HUES48 (cell line): ENCODE measurements at regions not wholly inside any gene's neighbourhood (a gene's known extent, or its start where the extent isn't known, plus 50 kb on each side); places are given as distances from the start of the nearest gene placed in this dataset.

Experiments used
- H3K27ac ChIP-seq: one replicate; pipeline ENCODE4 v1.7.0; 2013; ENCODE audit warnings: low read depth, low read length, inconsistent platforms
- H3K27me3 ChIP-seq: 2 replicates; pipeline ENCODE4 v1.6.1; 2013; ENCODE audit warnings: mild to moderate bottlenecking, low read length; ENCODE audit not compliant: control insufficient read depth, insufficient read depth
- H3K36me3 ChIP-seq: 2 replicates; pipeline ENCODE4 v1.6.1; 2013; ENCODE audit warnings: low read length; ENCODE audit not compliant: control insufficient read depth, insufficient read depth
- H3K4me1 ChIP-seq: 2 replicates; pipeline ENCODE4 v1.6.1; 2013; ENCODE audit warnings: mild to moderate bottlenecking, low read length; ENCODE audit not compliant: control insufficient read depth, insufficient read depth
- H3K4me3 ChIP-seq: 2 replicates; pipeline ENCODE4 v1.5.1; 2013; ENCODE audit warnings: mild to moderate bottlenecking, low read depth, low read length
- H3K9ac ChIP-seq: 2 replicates; pipeline ENCODE4 v1.6.1; 2013; ENCODE audit warnings: mild to moderate bottlenecking, low read depth, low read length, moderate library complexity
- H3K9me3 ChIP-seq: 2 replicates; pipeline ENCODE4 v1.6.1; 2013; ENCODE audit warnings: low read length; ENCODE audit not compliant: control insufficient read depth, insufficient read depth

DNA sequence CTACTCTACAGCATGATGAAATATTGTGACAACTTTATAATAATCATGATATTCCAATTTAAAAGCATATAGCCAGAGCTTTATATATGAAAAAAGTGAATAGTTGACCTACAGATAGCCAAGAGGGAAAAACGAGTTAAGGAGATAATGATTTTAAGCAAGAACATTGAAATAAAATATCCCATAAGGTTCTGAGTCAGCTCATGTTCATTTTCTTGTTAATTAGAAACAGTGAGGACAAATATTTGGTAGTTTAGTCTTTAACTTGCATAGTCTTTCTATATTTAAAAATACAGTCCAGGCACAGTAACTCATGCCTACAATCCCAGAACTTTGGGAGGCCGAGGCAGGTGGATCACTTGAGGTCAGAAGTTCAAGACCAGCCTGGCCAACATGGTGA is 55.8 kb upstream of the CDH6 start:
- Histone ChIP-seq H3K4me1 (no peaks in the 10 kb centered on the region), H3K9ac (no peak overlapping the region)

DNA sequence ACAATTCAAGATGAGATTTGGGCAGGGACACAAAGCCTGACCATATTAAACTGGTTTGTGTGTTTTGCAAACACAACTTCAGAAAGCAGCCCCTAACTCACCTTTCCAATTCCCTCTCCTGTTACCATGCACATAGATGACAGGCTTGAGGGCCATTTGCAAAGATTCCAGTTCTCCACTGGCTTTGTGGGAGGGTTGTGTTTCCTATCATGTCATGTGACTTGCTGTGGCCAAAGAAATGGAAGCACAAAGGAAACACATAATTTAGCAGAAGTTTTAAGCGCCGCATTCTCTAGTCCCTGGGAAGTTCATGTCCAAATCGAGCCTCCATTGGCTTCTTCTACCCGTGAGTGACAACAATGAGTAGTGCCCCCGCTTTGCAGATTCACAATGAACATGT is 57.9 kb upstream of the CDH6 start:
- Histone ChIP-seq H3K27ac (no peak overlapping the region), H3K4me1 (no peaks in the 10 kb centered on the region), H3K4me3 (no peak overlapping the region), H3K27me3 (no peaks in the 10 kb centered on the region), H3K9me3 (no peaks in the 10 kb centered on the region), H3K9ac (no peak overlapping the region), H3K36me3 (no peaks in the 10 kb centered on the region)

More for the DNA sequence above, 55.8 kb upstream of the CDH6 start:
- no peaks in the 10 kb centered on the region for H3K9me3 ChIP-seq
- no peak overlapping the region for H3K27ac ChIP-seq
- H3K27me3 ChIP-seq: no peaks in the 10 kb centered on the region
- no peak overlapping the region for H3K4me3 ChIP-seq
- H3K36me3 ChIP-seq: no peaks in the 10 kb centered on the region

DNA sequence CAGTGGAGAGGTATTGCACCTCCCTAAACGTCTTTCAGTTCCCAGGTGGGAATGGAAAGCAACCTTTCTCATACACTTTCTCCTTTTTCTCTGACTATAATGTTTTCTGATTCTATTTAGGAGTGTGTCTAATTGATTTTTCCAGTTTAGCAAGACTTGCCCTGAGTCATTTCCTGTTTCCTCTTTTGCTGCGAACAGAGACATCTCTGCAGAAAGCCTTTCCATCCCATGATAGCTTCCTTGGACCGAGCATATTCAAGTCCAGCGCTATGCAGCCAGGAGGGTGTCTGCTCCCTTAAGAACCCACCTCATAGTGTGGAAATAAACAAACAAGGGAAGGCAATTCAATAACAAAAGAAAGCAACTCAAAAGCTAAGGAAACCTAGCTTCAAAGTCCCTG is 60.0 kb upstream of the CDH6 start:
- Histone ChIP-seq H3K27ac (no peak overlapping the region), H3K4me3 (no peak overlapping the region), H3K9me3 (no peaks in the 10 kb centered on the region), H3K9ac (no peak overlapping the region), H3K27me3 (no peaks in the 10 kb centered on the region), H3K36me3 (no peaks in the 10 kb centered on the region), H3K4me1 (no peaks in the 10 kb centered on the region)

DNA sequence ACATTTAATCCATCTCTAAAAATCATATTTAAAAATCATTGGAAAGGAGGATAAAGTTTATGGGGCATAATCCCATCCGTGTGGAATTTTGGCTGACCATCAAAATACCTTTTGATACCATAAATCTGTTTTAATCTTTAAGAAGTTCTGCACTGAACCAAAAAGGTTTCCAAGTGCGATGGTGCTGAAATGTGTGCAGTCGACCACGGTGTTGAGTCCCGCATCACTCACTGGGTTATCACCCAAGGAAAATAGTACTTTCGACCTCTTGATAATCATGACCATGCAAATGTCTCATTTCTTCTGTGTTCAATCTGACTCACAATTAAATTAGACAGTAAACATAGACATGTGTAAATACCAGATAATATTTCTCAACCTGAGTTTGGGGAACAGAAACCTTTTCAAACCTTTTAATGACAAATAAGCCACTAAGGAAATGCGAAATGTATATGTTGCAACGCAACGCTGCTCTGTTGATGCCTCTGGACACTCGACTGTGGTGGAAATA is 62.0 kb upstream of the CDH6 start:
- no peak overlapping the region for H3K27ac ChIP-seq
- no peak overlapping the region for H3K9ac ChIP-seq
- H3K27me3 ChIP-seq: no peaks in the 10 kb centered on the region
- no peaks in the 10 kb centered on the region for H3K9me3 ChIP-seq
- H3K4me3 ChIP-seq: no peak overlapping the region
- no peaks in the 10 kb centered on the region for H3K4me1 ChIP-seq
- H3K36me3 ChIP-seq: no peaks in the 10 kb centered on the region

DNA sequence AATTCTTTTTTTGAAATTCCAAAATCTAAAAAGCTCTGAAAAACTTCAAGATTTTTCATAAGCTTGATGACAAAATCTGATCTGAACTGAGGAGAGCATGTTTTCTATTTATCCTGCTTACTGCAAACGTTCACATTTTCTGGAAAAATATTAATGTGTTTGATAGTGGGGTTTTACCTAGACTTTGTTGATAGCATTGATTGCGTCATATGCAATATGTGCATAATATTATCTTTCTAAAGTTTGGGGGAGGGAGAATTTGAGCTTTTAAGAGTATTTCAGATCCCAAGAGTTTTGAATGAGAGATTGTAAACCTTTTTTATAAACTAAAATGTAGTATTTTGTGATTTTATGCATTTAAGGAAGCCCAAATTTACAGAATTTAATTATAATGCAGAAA is 62.8 kb upstream of the CDH6 start:
- no peak overlapping the region for H3K27ac ChIP-seq
- H3K36me3 ChIP-seq: no peaks in the 10 kb centered on the region
- no peaks in the 10 kb centered on the region for H3K27me3 ChIP-seq
- no peak overlapping the region for H3K4me3 ChIP-seq
- H3K9me3 ChIP-seq: no peaks in the 10 kb centered on the region
- no peaks in the 10 kb centered on the region for H3K4me1 ChIP-seq
- no peak overlapping the region for H3K9ac ChIP-seq

DNA sequence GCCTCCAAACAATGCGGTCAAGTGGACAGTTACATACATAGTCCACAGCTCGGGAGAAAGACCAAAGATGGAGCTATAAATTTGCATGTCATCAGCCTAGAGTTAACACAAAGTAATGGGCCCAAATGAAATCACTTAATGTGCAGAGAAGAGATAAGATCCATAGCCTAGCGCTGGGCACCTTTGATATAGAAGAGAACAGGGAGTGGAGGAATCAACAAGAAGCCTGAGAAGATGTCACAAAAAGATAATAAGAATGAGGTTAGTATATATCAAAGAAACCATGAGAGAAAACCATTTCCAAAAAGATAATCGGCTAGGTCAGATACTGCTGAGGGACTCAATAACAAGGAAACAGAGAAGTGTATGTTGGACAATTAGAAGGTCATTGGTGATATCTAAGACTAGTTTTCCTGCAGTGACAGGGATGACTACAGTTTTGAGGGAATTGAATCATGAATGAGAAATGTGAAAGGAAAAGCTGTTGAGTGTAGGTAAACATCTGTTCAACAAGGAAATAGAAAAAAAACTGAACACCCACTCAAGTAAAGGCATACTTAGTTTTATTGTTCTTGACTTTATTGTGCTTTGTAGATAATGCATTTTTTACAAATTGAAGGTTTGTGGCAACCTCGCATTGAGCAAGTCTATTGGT is 68.7 kb upstream of the CDH6 start:
- no peaks in the 10 kb centered on the region for H3K4me1 ChIP-seq
- H3K27ac ChIP-seq: no peak overlapping the region
- H3K36me3 ChIP-seq: no peaks in the 10 kb centered on the region
- H3K4me3 ChIP-seq: no peak overlapping the region
- no peak overlapping the region for H3K9ac ChIP-seq
- H3K27me3 ChIP-seq: no peaks in the 10 kb centered on the region
- no peaks in the 10 kb centered on the region for H3K9me3 ChIP-seq

DNA sequence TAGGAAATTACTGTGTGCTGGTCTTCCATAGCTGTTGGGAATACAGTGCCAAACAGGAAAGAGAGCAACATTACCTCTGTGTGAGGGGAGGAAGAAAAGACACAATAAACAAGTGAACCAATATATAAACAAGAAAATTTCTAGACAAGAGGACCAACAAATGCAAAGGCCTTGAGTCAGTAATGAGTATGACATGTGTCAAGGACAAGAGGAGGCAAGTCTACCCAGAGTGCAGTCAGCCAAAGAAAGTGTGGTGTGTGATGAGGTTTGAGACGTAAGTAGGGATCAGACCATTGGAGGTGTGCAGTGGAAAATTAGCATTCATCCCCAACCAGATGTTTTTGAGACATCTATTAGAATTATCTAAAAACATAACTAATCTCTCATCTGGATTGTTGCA is 69.5 kb upstream of the CDH6 start:
- Histone ChIP-seq H3K9me3 (no peaks in the 10 kb centered on the region), H3K27me3 (no peaks in the 10 kb centered on the region), H3K27ac (no peak overlapping the region), H3K36me3 (no peaks in the 10 kb centered on the region), H3K4me3 (no peak overlapping the region), H3K4me1 (no peaks in the 10 kb centered on the region), H3K9ac (no peak overlapping the region)

DNA sequence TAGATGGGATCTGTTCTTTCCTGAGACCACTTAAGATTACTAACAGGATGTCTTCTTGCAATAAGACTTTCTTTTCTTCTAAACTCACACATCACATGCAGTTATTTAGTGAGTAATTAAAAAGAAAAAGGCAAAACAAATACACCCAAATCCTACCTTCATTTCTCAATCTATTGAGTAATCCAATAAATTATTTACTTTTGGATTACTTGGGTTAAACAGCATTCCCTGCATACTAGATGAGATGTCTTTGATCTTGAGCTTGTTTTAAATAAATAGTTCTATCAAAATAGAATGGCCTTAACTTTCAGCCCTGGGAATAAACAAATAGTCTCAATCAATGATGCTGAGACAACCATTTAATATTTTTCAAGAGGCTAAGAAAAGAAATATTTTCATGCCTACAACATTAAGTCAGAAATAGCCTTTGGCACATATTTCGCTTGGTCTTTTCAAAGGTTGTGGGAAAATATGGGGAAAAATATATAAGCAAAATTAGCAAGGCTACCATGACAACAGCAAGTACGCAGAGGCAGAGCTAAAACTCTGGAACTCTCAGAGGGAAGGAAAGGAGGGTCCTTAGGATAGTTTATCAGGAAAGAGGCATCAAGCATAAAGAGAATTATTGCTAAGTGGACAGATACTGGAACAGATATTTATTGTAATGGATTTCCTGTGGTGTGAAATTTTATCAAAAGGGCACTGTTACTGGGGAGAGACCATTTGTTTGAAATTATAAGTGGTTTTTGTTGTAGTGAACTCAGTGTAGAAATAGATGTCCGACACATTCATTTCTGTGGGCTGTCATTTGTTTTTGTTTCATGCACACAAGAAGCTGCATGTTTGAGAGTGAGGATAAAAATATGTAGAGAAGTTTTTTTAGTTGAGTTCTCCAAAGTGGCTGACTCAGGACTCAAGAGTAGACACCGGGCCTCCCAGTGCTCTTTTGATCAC is 70.2 kb upstream of the CDH6 start:
- H3K4me1 ChIP-seq: no peaks in the 10 kb centered on the region
- H3K27me3 ChIP-seq: no peaks in the 10 kb centered on the region
- H3K9me3 ChIP-seq: no peaks in the 10 kb centered on the region
- no peak overlapping the region for H3K27ac ChIP-seq
- H3K36me3 ChIP-seq: no peaks in the 10 kb centered on the region
- H3K9ac ChIP-seq: no peak overlapping the region
- H3K4me3 ChIP-seq: no peak overlapping the region

DNA sequence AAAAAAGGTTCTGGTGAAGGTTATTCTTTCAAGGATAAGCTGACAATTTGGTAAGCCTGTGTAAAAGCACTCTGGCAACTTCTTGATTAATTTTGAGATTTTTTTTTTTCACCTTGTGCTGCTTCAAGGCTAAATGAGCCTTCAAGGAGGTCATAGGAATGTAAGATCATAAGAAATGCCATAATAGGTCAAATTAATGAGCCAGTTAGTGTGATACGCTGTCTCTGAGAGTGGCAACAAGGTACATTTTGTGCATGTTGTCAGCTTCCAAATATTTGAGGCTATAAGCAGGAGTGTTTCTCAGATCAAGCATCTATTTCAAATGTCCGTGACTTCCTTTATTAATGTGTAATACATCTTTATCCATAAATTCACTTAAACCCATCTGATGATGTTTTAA is 72.3 kb upstream of the CDH6 start:
- Histone ChIP-seq H3K4me3 (no peak overlapping the region), H3K9me3 (no peaks in the 10 kb centered on the region), H3K27ac (no peak overlapping the region), H3K4me1 (no peaks in the 10 kb centered on the region), H3K36me3 (no peaks in the 10 kb centered on the region), H3K27me3 (no peaks in the 10 kb centered on the region), H3K9ac (no peak overlapping the region)

DNA sequence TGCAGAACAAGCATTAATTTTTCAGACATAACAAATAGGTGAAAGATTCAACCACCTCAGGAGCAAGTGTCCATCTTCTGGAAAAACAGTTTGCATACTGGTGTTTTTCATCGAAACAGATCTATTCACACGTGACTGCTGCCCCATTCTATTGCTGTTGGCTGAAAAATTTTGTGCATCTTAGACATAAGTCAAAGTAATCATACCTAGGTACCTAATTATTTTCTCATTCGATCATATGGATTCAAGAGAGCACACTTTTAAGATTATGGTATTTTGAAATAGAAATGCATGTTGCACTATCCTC is 72.9 kb upstream of the CDH6 start:
- Histone ChIP-seq H3K9me3 (no peaks in the 10 kb centered on the region), H3K4me3 (no peak overlapping the region), H3K27me3 (no peaks in the 10 kb centered on the region), H3K27ac (no peak overlapping the region), H3K4me1 (no peaks in the 10 kb centered on the region), H3K36me3 (no peaks in the 10 kb centered on the region), H3K9ac (no peak overlapping the region)

DNA sequence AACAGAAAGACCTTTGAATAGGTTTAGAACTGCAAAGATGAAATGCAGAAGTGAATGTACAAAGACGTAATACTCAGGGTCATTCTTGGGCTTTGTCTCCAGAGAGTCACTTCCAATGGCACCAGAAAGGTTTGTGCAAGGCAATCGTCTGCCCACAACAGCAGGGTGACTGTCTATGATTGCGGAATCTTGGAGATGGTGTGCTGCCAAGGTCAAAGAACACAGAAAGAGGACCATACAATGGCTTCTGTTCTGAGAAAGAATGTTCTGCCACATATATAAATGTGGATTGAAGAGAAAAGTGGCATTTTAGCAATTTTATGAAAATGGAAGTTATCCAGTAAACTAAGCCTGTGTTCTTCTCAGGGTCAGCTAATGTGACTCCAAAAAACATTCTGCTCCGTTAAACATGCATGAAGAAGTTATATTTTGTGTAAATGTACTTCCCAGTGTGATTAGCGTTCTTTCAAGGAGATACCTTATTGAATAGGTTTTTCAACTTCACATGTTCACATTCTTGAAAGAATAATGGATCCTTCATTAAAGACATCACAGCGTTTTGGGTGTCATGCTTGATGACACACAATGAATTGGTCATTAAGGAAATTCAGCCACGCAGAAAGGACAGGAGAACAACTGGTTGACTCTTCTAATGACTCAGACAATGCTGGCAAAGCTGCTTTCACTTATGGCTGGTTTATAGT is 73.4 kb upstream of the CDH6 start:
- H3K27ac ChIP-seq: no peak overlapping the region
- no peak overlapping the region for H3K4me3 ChIP-seq

More for the DNA sequence above, 73.4 kb upstream of the CDH6 start:
- H3K27me3 ChIP-seq: no peaks in the 10 kb centered on the region
- no peaks in the 10 kb centered on the region for H3K36me3 ChIP-seq
- H3K4me1 ChIP-seq: no peaks in the 10 kb centered on the region
- H3K9me3 ChIP-seq: no peaks in the 10 kb centered on the region
- no peak overlapping the region for H3K9ac ChIP-seq
